Uterus (tissue), 3 donors: ENCODE measurements at regions not wholly inside any gene's neighbourhood (a gene's known extent, or its start where the extent isn't known, plus 50 kb on each side); places are given as distances from the start of the nearest gene placed in this dataset.

Experiments
- DNase-seq, 2 donors: peaks; one replicate each; pipeline ENCODE4 v3.0.0-alpha.2; 2019 to 2020
- H3K27ac ChIP-seq, 2 donors: fragments of 200-600 bp; sonication (generic); 1 replicate in 1 of 2; 2 replicates in 1 of 2; pipeline ENCODE4 v1.5.1; 2016 to 2018
- H3K27me3 ChIP-seq, 2 donors: fragments of 200-600 bp; sonication (generic); one replicate each; pipeline ENCODE4 v1.5.1; 2018 to 2019; ENCODE audit warnings: control low read depth in 1 of 2
- H3K36me3 ChIP-seq, 2 donors: fragments of 200-600 bp; sonication (generic); one replicate each; pipeline ENCODE4 v1.5.1; 2019; ENCODE audit warnings: control low read depth in 1 of 2
- H3K4me1 ChIP-seq, 2 donors: fragments of 200-600 bp; sonication (generic); one replicate each; pipeline ENCODE4 v1.5.1; 2018 to 2019; ENCODE audit warnings: control low read depth in 1 of 2
- H3K4me3 ChIP-seq, 2 donors: fragments of 200-600 bp; sonication (generic); 1 replicate in 1 of 2; 2 replicates in 1 of 2; pipeline ENCODE4 v1.5.1; 2018 to 2019; ENCODE audit warnings: mild to moderate bottlenecking in 1 of 2
- H3K9me3 ChIP-seq, 2 donors: fragments of 200-600 bp; sonication (generic); one replicate each; pipeline ENCODE4 v1.5.1; 2019; ENCODE audit warnings: control low read depth in 1 of 2
- POLR2A ChIP-seq, 2 donors: fragments of 450-650 bp; IDR thresholded peaks; one replicate each; pipeline ENCODE4 v1.6.1; 2016; ENCODE audit warnings: antibody characterized with exemption in 2 of 2, mild to moderate bottlenecking in 1 of 2, moderate library complexity in 1 of 2
- intact Hi-C: fragments of 100-400 bp; cut with DNase I; formaldehyde crosslinking; loops from one replicate; pipeline ENCODE4 v1.15.1; 2023; ENCODE audit warnings: low total_unique reads
- TF ChIP-seq, protein P1 (sequence below), 4 experiments: fragments of 200-600 bp in 2 of 4; fragments of 450-650 bp in 2 of 4; sonication (generic) in 2 of 4; IDR thresholded peaks; one replicate each; pipeline ENCODE4 v1.5.1; 2016 to 2019; ENCODE audit warnings: antibody characterized with exemption in 4 of 4, mild to moderate bottlenecking in 2 of 4, moderate library complexity in 1 of 4
- donor health status: DM: yes; HTN: yes; CAD: no.

DNA sequence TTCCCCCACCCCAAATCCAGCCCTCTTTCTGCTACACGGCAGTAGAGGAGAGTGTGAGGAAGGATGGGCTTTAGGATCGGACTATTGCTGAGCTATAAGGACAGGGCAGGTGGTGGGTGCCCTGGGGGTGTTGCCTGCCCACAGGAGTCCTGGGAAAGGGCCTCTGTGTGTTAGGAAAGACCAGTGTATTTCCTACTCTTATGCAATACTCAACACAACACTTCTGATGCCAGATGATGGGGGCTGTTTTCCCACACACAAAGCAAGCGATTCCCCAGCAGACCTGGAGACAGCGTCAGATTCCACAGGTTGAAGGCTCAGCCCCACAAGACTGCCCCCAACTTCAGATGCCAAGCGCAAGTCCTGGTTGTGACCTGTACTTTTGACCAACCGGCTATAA is 91.0 kb upstream of the LCLAT1 start:
- no peak overlapping the region for H3K4me3 ChIP-seq
- intact Hi-C loops = no loop called here
- no peaks in the 10 kb centered on the region for H3K4me1 ChIP-seq
- no peak overlapping the region for H3K27ac ChIP-seq
- no peaks in the 10 kb centered on the region for H3K36me3 ChIP-seq
- DNase-seq = no peak
- TF ChIP-seq, protein P1, sequence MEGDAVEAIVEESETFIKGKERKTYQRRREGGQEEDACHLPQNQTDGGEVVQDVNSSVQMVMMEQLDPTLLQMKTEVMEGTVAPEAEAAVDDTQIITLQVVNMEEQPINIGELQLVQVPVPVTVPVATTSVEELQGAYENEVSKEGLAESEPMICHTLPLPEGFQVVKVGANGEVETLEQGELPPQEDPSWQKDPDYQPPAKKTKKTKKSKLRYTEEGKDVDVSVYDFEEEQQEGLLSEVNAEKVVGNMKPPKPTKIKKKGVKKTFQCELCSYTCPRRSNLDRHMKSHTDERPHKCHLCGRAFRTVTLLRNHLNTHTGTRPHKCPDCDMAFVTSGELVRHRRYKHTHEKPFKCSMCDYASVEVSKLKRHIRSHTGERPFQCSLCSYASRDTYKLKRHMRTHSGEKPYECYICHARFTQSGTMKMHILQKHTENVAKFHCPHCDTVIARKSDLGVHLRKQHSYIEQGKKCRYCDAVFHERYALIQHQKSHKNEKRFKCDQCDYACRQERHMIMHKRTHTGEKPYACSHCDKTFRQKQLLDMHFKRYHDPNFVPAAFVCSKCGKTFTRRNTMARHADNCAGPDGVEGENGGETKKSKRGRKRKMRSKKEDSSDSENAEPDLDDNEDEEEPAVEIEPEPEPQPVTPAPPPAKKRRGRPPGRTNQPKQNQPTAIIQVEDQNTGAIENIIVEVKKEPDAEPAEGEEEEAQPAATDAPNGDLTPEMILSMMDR (IDR thresholded peaks at IDR 0.05) = no peak
- no peak for TF ChIP-seq POLR2A (IDR thresholded peaks at IDR 0.05)
- no peaks in the 10 kb centered on the region for H3K9me3 ChIP-seq
- H3K27me3 ChIP-seq = no peaks in the 10 kb centered on the region

DNA sequence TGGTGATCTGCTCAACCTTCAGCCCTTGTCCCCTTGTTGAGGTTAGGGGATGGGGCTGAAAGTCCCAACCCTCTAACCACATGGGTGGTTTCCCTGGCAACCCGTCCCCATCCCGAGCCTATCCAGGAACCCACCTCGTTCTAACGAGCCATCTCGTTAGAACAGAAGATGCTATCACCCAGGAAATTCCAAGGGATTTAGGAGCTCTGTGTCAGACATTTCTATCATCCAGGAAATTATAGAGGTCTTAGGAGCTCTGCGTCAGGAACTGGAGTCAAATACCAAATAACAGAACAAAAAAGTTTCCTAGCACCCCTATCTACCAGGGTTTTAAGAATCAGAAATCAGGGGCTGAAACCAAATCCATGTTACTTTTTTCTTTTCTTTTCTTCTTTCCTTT is 90.3 kb upstream of the LCLAT1 start:
- intact Hi-C loops = no loop called here
- H3K36me3 ChIP-seq = no peaks in the 10 kb centered on the region
- H3K27ac ChIP-seq = no peak overlapping the region
- no peak for DNase-seq
- H3K4me3 ChIP-seq = no peak overlapping the region
- no peaks in the 10 kb centered on the region for H3K9me3 ChIP-seq
- TF ChIP-seq, protein P1 (IDR thresholded peaks at IDR 0.05) = no peak
- TF ChIP-seq POLR2A (IDR thresholded peaks at IDR 0.05) = no peak
- no peaks in the 10 kb centered on the region for H3K27me3 ChIP-seq
- no peaks in the 10 kb centered on the region for H3K4me1 ChIP-seq

DNA sequence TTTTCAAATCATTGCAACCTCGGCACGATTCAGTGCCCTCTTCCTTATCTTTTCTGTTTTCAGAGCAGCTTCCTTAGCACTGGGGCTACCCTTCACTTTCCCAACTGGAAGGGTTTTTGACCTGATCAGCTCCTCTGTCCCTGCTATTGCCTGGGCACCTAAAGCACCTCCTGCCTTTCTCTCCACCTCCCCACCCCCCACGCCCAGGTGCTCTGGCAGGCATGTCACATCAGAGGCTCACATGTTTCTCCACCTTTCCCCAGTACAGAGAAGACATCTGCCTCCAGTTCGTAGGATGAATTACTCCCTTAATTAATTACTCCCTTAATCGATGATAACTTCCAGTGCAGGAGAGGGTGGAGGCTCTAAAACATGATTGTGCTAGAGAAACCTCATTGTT is 88.7 kb upstream of the LCLAT1 start:
- Histone ChIP-seq H3K36me3 (no peaks in the 10 kb centered on the region), H3K27ac (no peak overlapping the region), H3K9me3 (no peaks in the 10 kb centered on the region), H3K4me3 (no peak overlapping the region), H3K27me3 (no peaks in the 10 kb centered on the region), H3K4me1 (peaks cover 0 to 7% of the 10 kb centered on the region in 2 donors)
- no peak for DNase-seq
- intact Hi-C loops = no loop called here
- TF ChIP-seq, protein P1 (IDR thresholded peaks at IDR 0.05) = no peak
- no peak for TF ChIP-seq POLR2A (IDR thresholded peaks at IDR 0.05)

DNA sequence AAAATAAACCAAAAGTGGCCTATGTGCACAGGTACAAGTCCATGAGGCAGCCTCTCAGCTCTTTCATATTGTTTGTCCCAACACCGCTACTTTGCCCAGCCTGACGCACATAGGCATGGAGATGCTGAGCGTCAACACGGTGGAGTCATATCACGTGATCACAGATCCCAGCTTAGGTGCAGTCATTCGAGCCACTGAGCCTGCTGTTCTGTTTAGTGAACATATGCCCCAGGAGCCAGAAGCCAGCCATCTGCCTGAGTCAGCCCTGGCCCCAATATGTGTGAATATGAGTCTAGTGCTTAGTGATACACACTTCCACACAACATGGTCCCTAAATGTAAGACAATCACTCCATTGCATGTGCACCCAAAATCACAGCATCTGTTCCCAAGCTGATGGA is 88.2 kb upstream of the LCLAT1 start:
- no peak overlapping the region for H3K27ac ChIP-seq
- DNase-seq = no peak
- TF ChIP-seq, protein P1 (IDR thresholded peaks at IDR 0.05) = no peak
- no peak for TF ChIP-seq POLR2A (IDR thresholded peaks at IDR 0.05)
- H3K36me3 ChIP-seq = no peaks in the 10 kb centered on the region
- intact Hi-C loops = no loop called here
- no peak overlapping the region for H3K4me3 ChIP-seq
- H3K27me3 ChIP-seq = no peaks in the 10 kb centered on the region
- H3K4me1 ChIP-seq = peaks cover 0 to 7% of the 10 kb centered on the region in 2 donors
- no peaks in the 10 kb centered on the region for H3K9me3 ChIP-seq

DNA sequence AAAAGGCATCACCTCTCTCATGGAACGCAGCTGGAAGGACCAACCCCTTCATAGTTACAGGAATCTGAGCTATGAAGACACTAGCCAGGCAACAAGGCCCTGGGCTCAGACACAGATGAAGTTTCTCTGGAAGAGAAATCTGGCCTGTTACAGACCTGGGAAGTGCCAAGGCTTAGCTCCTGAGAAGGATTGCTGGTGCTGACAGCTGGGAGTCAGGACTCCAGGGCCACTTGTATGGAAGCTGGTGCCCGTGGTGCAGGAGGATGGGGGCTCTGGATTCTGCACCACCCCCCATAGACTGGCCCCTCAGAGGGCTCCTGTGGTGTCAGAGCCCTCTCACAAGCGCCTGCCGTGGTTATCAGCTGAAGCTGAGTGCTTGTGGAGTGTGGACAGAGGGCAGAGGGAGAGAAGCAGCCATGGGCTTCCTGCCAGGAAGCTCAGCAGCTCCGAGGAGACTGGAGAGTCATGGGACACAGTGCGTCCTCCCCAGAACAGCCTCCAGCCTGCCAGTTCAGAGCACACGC is 87.3 kb upstream of the LCLAT1 start:
- Histone ChIP-seq H3K36me3 (no peaks in the 10 kb centered on the region), H3K4me1 (peaks cover 0 to 7% of the 10 kb centered on the region in 2 donors), H3K27me3 (no peaks in the 10 kb centered on the region), H3K27ac (peak overlapping the region; percentile 25 to 29), H3K9me3 (no peaks in the 10 kb centered on the region), H3K4me3 (no peak overlapping the region)
- TF ChIP-seq, protein P1 (IDR thresholded peaks at IDR 0.05) = no peak
- no peak for TF ChIP-seq POLR2A (IDR thresholded peaks at IDR 0.05)
- intact Hi-C loops = no loop called here
- DNase-seq = peak; percentile 60 to 63
